ENCODE measurements at regions not wholly inside any gene's neighbourhood (a gene's known extent, or its start where the extent isn't known, plus 50 kb on each side); places are given as distances from the start of the nearest gene placed in this dataset.

DNA sequence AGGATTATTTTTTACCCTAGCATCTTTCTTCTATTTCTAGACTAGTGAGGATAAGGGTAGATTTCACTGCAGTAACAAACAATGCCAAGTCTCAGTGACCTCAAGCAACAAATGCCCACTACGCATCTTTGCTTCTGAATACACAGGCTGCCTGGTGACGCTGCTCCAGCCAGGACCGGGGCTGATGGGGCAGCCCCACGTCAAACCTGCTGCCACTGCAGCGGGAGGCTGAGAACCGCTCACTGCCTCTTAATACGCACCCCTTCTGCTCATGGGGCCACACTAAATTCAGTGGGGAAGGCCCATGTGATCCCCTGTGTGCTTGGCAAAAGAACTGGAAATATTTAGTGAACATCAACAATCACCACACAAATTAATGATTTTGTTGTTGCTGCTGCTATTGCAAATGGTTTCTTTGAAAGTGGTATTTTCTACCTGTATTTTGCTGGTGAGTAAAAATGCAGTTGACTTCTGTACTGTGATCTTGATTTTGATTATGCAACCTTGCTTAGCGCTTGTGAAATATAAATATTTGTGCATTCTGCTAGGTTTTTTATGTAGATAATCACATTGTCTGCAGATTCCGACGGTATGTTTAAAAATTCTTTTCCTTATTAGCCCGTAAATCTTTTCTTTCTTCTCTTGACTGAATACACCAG, 139.5 kb upstream of the SPACA7 start:
- no peak overlapping the region for H3K4me3 Mint-ChIP-seq
- H3K4me1 Mint-ChIP-seq (ENCODE audit: low read depth): no peaks in the 10 kb centered on the region
- TF ChIP-seq CTCF (IDR thresholded peaks at IDR 0.05): no peak

DNA sequence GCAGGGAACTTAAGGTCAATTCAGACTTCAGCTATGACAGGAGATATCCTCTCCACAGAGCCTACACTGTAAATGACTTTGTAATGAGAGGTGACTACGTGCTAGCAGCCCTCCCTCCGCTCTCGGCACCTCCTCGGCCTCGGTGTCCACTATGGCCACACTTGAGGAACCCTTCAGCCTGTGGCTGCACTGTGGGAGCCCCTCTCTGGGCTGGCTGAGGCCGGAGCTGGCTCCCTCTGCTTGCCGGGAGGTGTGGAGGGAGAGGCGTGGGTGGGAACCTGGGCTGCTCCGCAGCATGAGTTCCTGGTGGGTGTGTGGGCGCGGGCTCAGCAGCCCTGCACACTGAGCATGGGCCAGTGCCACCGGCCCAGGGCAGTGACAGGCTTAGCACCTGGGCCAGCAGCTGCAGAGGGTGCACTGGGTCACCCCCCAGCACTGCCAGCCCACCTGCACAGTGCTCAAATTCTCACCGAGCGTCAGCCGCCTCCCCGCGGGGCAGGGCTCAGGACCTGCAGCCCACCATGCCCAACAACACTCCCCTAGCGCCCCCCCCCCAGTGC, 137.6 kb upstream of the SPACA7 start:
- Mint-ChIP-seq H3K4me3 (no peak overlapping the region), H3K9me3 (no peaks in the 10 kb centered on the region), H3K27ac (no peak overlapping the region), H3K36me3 (ENCODE audit: low read depth) (no peaks in the 10 kb centered on the region), H3K27me3 (peaks cover 10% of the 10 kb centered on the region), H3K4me1 (ENCODE audit: low read depth) (no peaks in the 10 kb centered on the region)
- H3K9me3 ChIP-seq (ENCODE audit: control insufficient read depth in 1 of 2, insufficient read depth in 1 of 2, low read length in 2 of 2): peaks cover 0 to 9% of the 10 kb centered on the region in 2 experiments
- H3K27me3 ChIP-seq (ENCODE audit: control insufficient read depth in 1 of 2, insufficient read depth in 2 of 2, low read length in 2 of 2): no peaks in the 10 kb centered on the region
- ChIA-PET CTCF (no interaction called here), POLR2A (no interaction called here)
- H3K36me3 ChIP-seq (ENCODE audit: insufficient read depth, low read length): no peaks in the 10 kb centered on the region
- intact Hi-C loops (cut with DNase I, micrococcal nuclease): no loop called here
- ATAC-seq (ENCODE audit: poor library complexity) (no peak), DNase-seq (no peak)
- no peak overlapping the region for H3K4me3 ChIP-seq (ENCODE audit: low read length)
- H3K4me1 ChIP-seq (ENCODE audit: insufficient read depth, low read length): no peaks in the 10 kb centered on the region
- no peak for TF ChIP-seq CTCF (IDR thresholded peaks at IDR 0.05)
- H3K27ac ChIP-seq (ENCODE audit: low read depth in 1 of 2, low read length in 2 of 2): no peak overlapping the region

More for the DNA sequence above, 139.5 kb upstream of the SPACA7 start:
- H3K9me3 Mint-ChIP-seq: no peaks in the 10 kb centered on the region
- Histone ChIP-seq H3K27me3 (ENCODE audit: control insufficient read depth in 1 of 2, insufficient read depth in 2 of 2, low read length in 2 of 2) (no peaks in the 10 kb centered on the region), H3K36me3 (ENCODE audit: insufficient read depth, low read length) (no peaks in the 10 kb centered on the region), H3K4me3 (ENCODE audit: low read length) (no peak overlapping the region), H3K27ac (ENCODE audit: low read depth in 1 of 2, low read length in 2 of 2) (no peak overlapping the region), H3K9me3 (ENCODE audit: control insufficient read depth in 1 of 2, insufficient read depth in 1 of 2, low read length in 2 of 2) (peaks cover 0 to 14% of the 10 kb centered on the region in 2 experiments), H3K4me1 (ENCODE audit: insufficient read depth, low read length) (no peaks in the 10 kb centered on the region)
- POLR2A ChIA-PET: no interaction called here
- ATAC-seq (ENCODE audit: poor library complexity) (no peak), DNase-seq (no peak)
- CTCF ChIA-PET: no interaction called here
- H3K27me3 Mint-ChIP-seq: peaks cover 10% of the 10 kb centered on the region
- H3K27ac Mint-ChIP-seq: no peak overlapping the region
- intact Hi-C loops (cut with DNase I, micrococcal nuclease): no loop called here
- H3K36me3 Mint-ChIP-seq (ENCODE audit: low read depth): no peaks in the 10 kb centered on the region

- no peaks in the 10 kb centered on the region for H3K36me3 ChIP-seq (ENCODE audit: insufficient read depth, low read length)
- ATAC-seq (ENCODE audit: poor library complexity): no peak
- H3K4me3 ChIP-seq (ENCODE audit: low read length): no peak overlapping the region
- Mint-ChIP-seq H3K9me3 (no peaks in the 10 kb centered on the region), H3K27ac (no peak overlapping the region), H3K27me3 (peaks cover 7% of the 10 kb centered on the region), H3K4me1 (ENCODE audit: low read depth) (no peaks in the 10 kb centered on the region), H3K36me3 (ENCODE audit: low read depth) (no peaks in the 10 kb centered on the region), H3K4me3 (no peak overlapping the region)
- DNase-seq: no peak
- POLR2A ChIA-PET: no interaction called here
- no peak overlapping the region for H3K27ac ChIP-seq (ENCODE audit: low read depth in 1 of 2, low read length in 2 of 2)
- intact Hi-C loops (cut with DNase I, micrococcal nuclease): no loop called here
- no peak for TF ChIP-seq CTCF (IDR thresholded peaks at IDR 0.05)
- no peaks in the 10 kb centered on the region for H3K27me3 ChIP-seq (ENCODE audit: control insufficient read depth in 1 of 2, insufficient read depth in 2 of 2, low read length in 2 of 2)
- CTCF ChIA-PET: no interaction called here
- H3K4me1 ChIP-seq (ENCODE audit: insufficient read depth, low read length): no peaks in the 10 kb centered on the region
- H3K9me3 ChIP-seq (ENCODE audit: control insufficient read depth in 1 of 2, insufficient read depth in 1 of 2, low read length in 2 of 2): peaks cover 0 to 10% of the 10 kb centered on the region in 2 experiments
Observed at GRCh38 chr13:112240076-112240475, 136.1 kb upstream of the SPACA7 start.

Data from CD4-positive, alpha-beta T cell (primary cell).